K562 (cell line): ENCODE measurements at regions not wholly inside any gene's neighbourhood (a gene's known extent, or its start where the extent isn't known, plus 50 kb on each side); places are given as distances from the start of the nearest gene placed in this dataset.

Source experiments
- ATAC-seq: fragments of 200-7000 bp; cut with Tn5 transposase; 3 replicates; pipeline ENCODE4 v1.9.1; 2020; ENCODE audit warnings: moderate library complexity
- BruUV-seq: library from RNA; stranded (reverse); fragments of 400-500 nt; replicated peaks from 2 replicates; lab custom pipeline; 2021; lab: Mats Ljungman, UMichigan
- CTCF ChIA-PET: fragments of 300-600 bp; formaldehyde crosslinking; extraction: SDS; loops from one replicate; lab custom pipeline; 2021; ENCODE audit warnings: low intra/inter-chr PET ratio; lab: Yijun Ruan, JAX
- POLR2A ChIA-PET: fragments of 300-600, 350-650 bp; sonication (Branson Sonifier 250); formaldehyde crosslinking; extraction: SDS; loops from one replicate; lab custom pipeline; 2021; ENCODE audit warnings: antibody characterized with exemption, inconsistent platforms; lab: Yijun Ruan, JAX
- DNase-seq, 4 experiments: peaks; one replicate each; pipeline versions ENCODE4 v3.0.0 to v3.0.0-alpha.2; 2011 to 2018; ENCODE audit warnings: low spot score in 3 of 4, mixed read lengths in 3 of 4; ENCODE audit errors: extremely low read depth in 1 of 4
- FAIRE-seq: peaks from 2 replicates; lab custom pipeline; 2011; peaks lifted over from hg19 to GRCh38; lab: Jason Lieb, UNC
- H2AFZ ChIP-seq: 2 replicates; pipeline ENCODE4 v1.6.0; 2011; ENCODE audit warnings: low read depth, low read length, control low read depth, inconsistent platforms
- H3K27ac ChIP-seq: fragments of 200-600 bp; 3 replicates; pipeline ENCODE4 v1.8.0; 2011; ENCODE audit warnings: low read depth, mild to moderate bottlenecking, control low read depth, inconsistent platforms, low read length, moderate library complexity, mixed read lengths; ENCODE audit errors: extremely low read depth
- H3K27me3 ChIP-seq, 2 experiments: fragments of 300-600 bp in 1 of 2; 2 replicates in 1 of 2; 3 replicates in 1 of 2; pipeline versions ENCODE4 v1.6.0 to v1.8.0; 2011; ENCODE audit warnings: inconsistent platforms in 2 of 2, low read length in 2 of 2, mild to moderate bottlenecking in 1 of 2, mixed read lengths in 1 of 2, moderate library complexity in 1 of 2; ENCODE audit not compliant: control insufficient read depth in 2 of 2, insufficient read depth in 2 of 2
- H3K36me3 ChIP-seq: fragments of 300-600 bp; 3 replicates; pipeline ENCODE4 v1.8.0; 2011; ENCODE audit warnings: mild to moderate bottlenecking, low read length, inconsistent platforms; ENCODE audit not compliant: control insufficient read depth, insufficient read depth
- H3K4me1 ChIP-seq, 2 experiments: fragments of 200-600 bp in 1 of 2; replicated peaks in 1 of 2; 2 replicates in 1 of 2; 3 replicates in 1 of 2; pipeline versions ENCODE4 v1.5.1 to v1.8.0; 2011; ENCODE audit warnings: inconsistent platforms in 2 of 2, low read length in 2 of 2, mild to moderate bottlenecking in 1 of 2, mixed read lengths in 1 of 2, moderate library complexity in 1 of 2; ENCODE audit not compliant: control insufficient read depth in 2 of 2, insufficient read depth in 2 of 2
- H3K4me2 ChIP-seq: 2 replicates; pipeline ENCODE4 v1.6.1; 2011; ENCODE audit warnings: low read length, control low read depth, inconsistent platforms, mixed read lengths; ENCODE audit not compliant: insufficient read depth
- H3K4me3 ChIP-seq: fragments of 200-600 bp; sonication (generic), shearing (Covaris generic); 2 replicates; pipeline ENCODE4 v1.5.1; 2016; ENCODE audit warnings: control low read depth, inconsistent platforms
- H3K79me2 ChIP-seq: fragments of 200-600 bp; 3 replicates; pipeline ENCODE4 v1.8.0; 2011; ENCODE audit warnings: low read length, inconsistent platforms; ENCODE audit not compliant: control insufficient read depth, insufficient read depth
- H3K9ac ChIP-seq, 2 experiments: 2 replicates each; pipeline versions ENCODE4 v1.6.0 to v1.6.1; 2011; ENCODE audit warnings: low read depth in 2 of 2, low read length in 2 of 2, control low read depth in 1 of 2, inconsistent platforms in 1 of 2, mild to moderate bottlenecking in 1 of 2, mixed read lengths in 1 of 2; ENCODE audit not compliant: insufficient read depth in 1 of 2
- H3K9me1 ChIP-seq: one replicate; pipeline ENCODE4 v1.6.0; 2011; ENCODE audit warnings: inconsistent platforms, mild to moderate bottlenecking, low read length, moderate library complexity; ENCODE audit not compliant: control insufficient read depth, insufficient read depth
- H3K9me3 ChIP-seq: replicated peaks from 2 replicates; pipeline ENCODE4 v1.5.1; 2011; ENCODE audit warnings: low read depth, low read length, inconsistent platforms; ENCODE audit not compliant: control insufficient read depth, insufficient read depth
- H4K20me1 ChIP-seq: replicated peaks from 2 replicates; pipeline ENCODE4 v1.6.1; 2011; ENCODE audit warnings: low read length, inconsistent platforms, mixed read lengths; ENCODE audit not compliant: control insufficient read depth, insufficient read depth
- ARID4B ChIP-seq: sonication (generic); formaldehyde crosslinking; IDR thresholded peaks from 2 replicates; pipeline ENCODE4 v1.8.0; 2022; ENCODE audit warnings: mild to moderate bottlenecking, missing genetic modification reagents
- CLOCK ChIP-seq: fragments of 250-450 bp; sonication (Bioruptor Pico); IDR thresholded peaks from 2 replicates; pipeline ENCODE4 v1.4.0; 2020; ENCODE audit warnings: mild to moderate bottlenecking, moderate library complexity, borderline replicate concordance
- ILK ChIP-seq: fragments of 450-650 bp; IDR thresholded peaks from 2 replicates; pipeline ENCODE4 v1.6.1; 2016; ENCODE audit warnings: missing genetic modification characterization, low read depth, mild to moderate bottlenecking, missing compliant biosample characterization, moderate library complexity, borderline replicate concordance
- IRF1 ChIP-seq: sonication (generic); formaldehyde crosslinking; IDR thresholded peaks from 2 replicates; pipeline ENCODE4 v1.8.0; 2022; ENCODE audit warnings: missing genetic modification reagents, mild to moderate bottlenecking, borderline replicate concordance
- LEF1 ChIP-seq: fragments of 450-650 bp; IDR thresholded peaks from 2 replicates; pipeline ENCODE4 v1.6.1; 2016; ENCODE audit warnings: mild to moderate bottlenecking
- MAFG ChIP-seq: fragments of 450-650 bp; conservative IDR thresholded peaks from 2 replicates; pipeline ENCODE4 v1.6.1; 2016; ENCODE audit warnings: missing genetic modification characterization, missing compliant biosample characterization
- RBM15 ChIP-seq: fragments of 200-400 bp; formaldehyde crosslinking; IDR thresholded peaks from 2 replicates; pipeline ENCODE4 v1.6.1; 2018; ENCODE audit warnings: mild to moderate bottlenecking, low read length, moderate library complexity; ENCODE audit not compliant: insufficient read depth
- SETDB1 ChIP-seq: IDR thresholded peaks from one replicate; pipeline ENCODE4 v1.6.1; 2012; ENCODE audit warnings: low read length, control low read depth, inconsistent platforms
- SIN3B ChIP-seq: fragments of 450-650 bp; IDR thresholded peaks from 2 replicates; pipeline ENCODE4 v1.6.1; 2017; ENCODE audit warnings: low read depth, mild to moderate bottlenecking, moderate library complexity
- SMARCA5 ChIP-seq: fragments of 450-650 bp; IDR thresholded peaks from 2 replicates; pipeline ENCODE4 v1.6.1; 2016
- TAF15 ChIP-seq: fragments of 200-400 bp; formaldehyde crosslinking; IDR thresholded peaks from 2 replicates; pipeline ENCODE4 v1.6.1; 2017; ENCODE audit warnings: mild to moderate bottlenecking, low read depth, low read length, moderate library complexity
- U2AF1 ChIP-seq: fragments of 200-400 bp; formaldehyde crosslinking; optimal IDR thresholded peaks from 2 replicates; pipeline ENCODE3; 2017; ENCODE audit warnings: mild to moderate bottlenecking, low read depth, low read length, moderate library complexity
- ZNF561 ChIP-seq: fragments of 450-650 bp; formaldehyde crosslinking; conservative IDR thresholded peaks from 2 replicates; pipeline ENCODE4 v1.4.0; 2020; ENCODE audit warnings: mild to moderate bottlenecking, moderate library complexity
- ZNF639 ChIP-seq, 2 experiments: fragments of 200-800 bp in 1 of 2; sonication (Bioruptor generic) in 1 of 2; sonication (generic) in 1 of 2; formaldehyde crosslinking in 1 of 2; IDR thresholded peaks in 1 of 2; conservative IDR thresholded peaks in 1 of 2; 2 replicates each; pipeline versions ENCODE4 v1.5.0 to v1.6.1; 2016 to 2020; ENCODE audit warnings: missing compliant biosample characterization in 1 of 2, missing genetic modification characterization in 1 of 2, missing genetic modification reagents in 1 of 2
- WGBS: fragments of 100-300 bp; shearing (Covaris generic); methylation state at CpG from one replicate; pipeline ENCODE4 v1.1.6; 2016; ENCODE audit warnings: low coverage, mixed read lengths; ENCODE audit not compliant: insufficient coverage; ENCODE audit errors: missing lambda C conversion rate; 5-methylcytosine and 5-hydroxymethylcytosine counted together
- in situ Hi-C: fragments of 300-500 bp; cut with MboI; formaldehyde crosslinking; loops from 4 replicates; pipeline ENCODE4 v1.15.0; 2018; ENCODE audit warnings: inconsistent platforms, mixed read lengths
- intact Hi-C: fragments of 100-400 bp; cut with micrococcal nuclease; formaldehyde crosslinking; loops from 2 replicates; pipeline ENCODE4 v1.14.2; 2022

GRCh38 chr2:58334414-58334813 lies 93.3 kb upstream of the FANCL start:
- Histone ChIP-seq H3K79me2 (no peaks in the 10 kb centered on the region), H3K36me3 (no peaks in the 10 kb centered on the region), H3K4me3 (no peak overlapping the region), H3K9me1 (no peaks in the 10 kb centered on the region), H3K27me3 (no peaks in the 10 kb centered on the region), H4K20me1 (no peaks in the 10 kb centered on the region), H3K27ac (no peak overlapping the region), H2AFZ (no peak overlapping the region), H3K9ac (no peak overlapping the region), H3K4me2 (no peak overlapping the region), H3K4me1 (no peaks in the 10 kb centered on the region), H3K9me3 (no peaks in the 10 kb centered on the region)
- ChIA-PET CTCF (no interaction called here), POLR2A (no interaction called here)
- ATAC-seq = no peak
- in situ Hi-C loops (no loop called here), intact Hi-C loops (no loop called here)
- no peak for DNase-seq
- BruUV-seq = no TSS peak
- FAIRE-seq = no peak
- 2% methylated on average over 5 of the region's 5 CpGs for WGBS
- no peak for TF ChIP-seq SIN3B
- TF ChIP-seq U2AF1 = no peak
- no peak for TF ChIP-seq IRF1
- no peak for TF ChIP-seq ZNF639 (CRISPR knock-in tag; conservative IDR thresholded peaks at IDR 0.05 in 1 of 2, IDR thresholded peaks at IDR 0.05 in 1 of 2)
- TF ChIP-seq SMARCA5 = no peak
- TF ChIP-seq ILK = no peak
- no peak for TF ChIP-seq SETDB1
- no peak for TF ChIP-seq MAFG (tag)
- TF ChIP-seq RBM15 = no peak
- TF ChIP-seq ARID4B (CRISPR knock-in tag) = no peak
- TF ChIP-seq TAF15 = no peak
- TF ChIP-seq CLOCK (CRISPR knock-in tag) = no peak
- TF ChIP-seq ZNF561 = no peak
- TF ChIP-seq LEF1 = no peak
